ENCODE measurements at regions not wholly inside any gene's neighbourhood (a gene's known extent, or its start where the extent isn't known, plus 50 kb on each side); places are given as distances from the start of the nearest gene placed in this dataset.
"Not testable (repeated sequence)": the region's sequence is repeated elsewhere in the genome, so short reads cannot be mapped to it uniquely, and the experiment has no call there.

GRCh38 chr5:34096033-34096432, 53.0 kb upstream of the C1QTNF3 start:
- not testable (repeated sequence) for DNase-seq

DNA sequence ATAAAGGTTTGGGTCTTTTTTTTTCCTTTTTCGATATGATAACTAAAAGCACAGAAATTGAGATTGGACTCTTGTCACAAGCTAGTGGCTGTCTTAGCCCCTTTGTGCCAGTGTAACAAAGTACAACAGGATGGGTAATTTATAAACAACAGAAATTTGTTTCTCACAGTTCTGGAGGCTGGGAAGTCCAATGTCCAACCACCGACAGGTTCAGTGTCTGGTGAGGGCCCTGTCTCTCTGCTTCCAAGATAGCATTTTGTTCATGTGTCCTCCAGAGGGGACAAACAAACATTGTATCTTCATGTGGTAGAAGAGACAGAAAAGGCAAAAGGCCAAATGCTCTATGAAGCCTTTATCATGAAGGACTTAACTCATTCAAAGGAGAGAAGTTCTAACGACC, 56.9 kb upstream of the C1QTNF3 start:
- not testable (repeated sequence) for DNase-seq

- not testable (repeated sequence) for DNase-seq
Measured at GRCh38 chr5:34101567-34101966, 58.6 kb upstream of the C1QTNF3 start.

GRCh38 chr5:34108897-34109296, 65.9 kb upstream of the C1QTNF3 start:
- DNase-seq = not testable (repeated sequence)

DNA sequence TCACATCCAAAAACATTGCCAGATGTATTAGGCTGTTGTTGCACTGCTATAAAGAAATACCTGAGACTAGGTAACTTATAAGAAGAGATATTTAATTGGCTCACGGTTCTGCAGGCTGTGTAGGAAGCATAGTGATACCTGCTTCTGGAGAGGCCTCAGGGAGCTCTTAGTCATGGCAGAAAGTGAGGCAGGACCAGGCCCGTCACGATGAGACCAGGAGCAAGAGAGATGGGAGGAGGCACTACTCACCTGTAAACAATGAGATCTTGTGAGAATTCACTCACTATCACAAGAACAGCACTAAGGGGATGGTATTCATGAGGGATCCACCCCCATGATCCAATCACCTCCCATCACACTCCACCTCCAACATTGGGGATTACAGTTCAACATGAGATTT, 81.3 kb upstream of the C1QTNF3 start:
- not testable (repeated sequence) for DNase-seq

DNA sequence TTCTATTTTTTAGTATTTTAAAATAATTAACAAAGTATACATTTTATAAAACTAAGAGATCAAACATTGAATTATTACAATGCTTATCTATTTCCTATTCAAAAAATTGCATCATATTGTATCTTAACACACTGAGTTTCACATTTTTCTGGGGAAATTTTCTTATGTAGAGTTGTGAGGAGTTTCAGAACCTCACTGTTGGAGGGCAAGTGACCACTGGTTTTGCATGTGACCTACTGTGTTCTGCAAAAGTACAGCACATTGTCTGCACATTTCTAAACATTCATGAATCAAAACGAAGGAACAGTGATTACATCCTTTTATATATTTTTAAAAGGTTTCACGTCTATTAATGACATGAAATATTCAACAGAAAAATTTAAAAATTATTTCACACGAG, 82.3 kb upstream of the C1QTNF3 start:
- DNase-seq = not testable (repeated sequence)

- not testable (repeated sequence) for DNase-seq
Measured at GRCh38 chr5:34126741-34127140, 83.7 kb upstream of the C1QTNF3 start.

- DNase-seq = not testable (repeated sequence)
Measured at GRCh38 chr5:34127818-34128217, 84.8 kb upstream of the C1QTNF3 start.

DNA sequence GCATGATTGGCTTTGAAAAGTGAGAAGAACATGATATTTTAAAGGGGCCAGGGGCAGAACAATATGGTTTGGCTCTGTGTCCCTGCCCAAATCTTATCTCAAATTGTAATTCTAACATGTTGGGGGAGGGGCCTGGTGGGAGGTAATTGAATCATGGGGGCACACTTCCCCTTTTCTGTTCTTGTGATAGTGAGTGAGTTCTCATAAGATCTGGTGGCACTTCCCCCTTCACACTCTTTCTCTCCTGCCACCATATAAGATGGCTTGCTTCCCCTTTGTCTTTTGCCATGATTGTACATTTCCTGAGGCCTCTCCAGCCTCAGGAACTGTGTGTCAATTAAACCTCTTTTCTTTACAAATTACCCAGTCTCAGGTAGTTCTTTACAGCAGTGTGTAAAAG, 85.9 kb upstream of the C1QTNF3 start:
- not testable (repeated sequence) for DNase-seq

DNA sequence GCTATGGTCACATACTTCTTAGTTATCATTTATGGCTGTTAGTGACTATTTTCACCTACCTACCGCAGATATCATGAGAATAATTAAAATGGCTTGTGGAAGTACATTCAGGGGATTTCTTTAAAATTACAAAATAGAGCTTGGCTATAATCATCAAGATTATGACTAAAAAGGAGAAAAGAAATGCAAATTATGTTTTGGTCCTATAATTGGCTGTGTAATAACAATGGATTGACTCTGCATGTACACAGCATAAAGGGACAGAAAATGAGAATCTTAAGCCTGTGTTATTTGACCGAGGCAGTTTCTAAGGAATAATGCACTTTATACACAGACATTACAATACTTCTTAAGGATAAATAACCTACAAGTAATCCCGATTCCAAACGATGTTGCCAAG, 112.0 kb upstream of the C1QTNF3 start:
- DNase-seq = not testable (repeated sequence)

DNA sequence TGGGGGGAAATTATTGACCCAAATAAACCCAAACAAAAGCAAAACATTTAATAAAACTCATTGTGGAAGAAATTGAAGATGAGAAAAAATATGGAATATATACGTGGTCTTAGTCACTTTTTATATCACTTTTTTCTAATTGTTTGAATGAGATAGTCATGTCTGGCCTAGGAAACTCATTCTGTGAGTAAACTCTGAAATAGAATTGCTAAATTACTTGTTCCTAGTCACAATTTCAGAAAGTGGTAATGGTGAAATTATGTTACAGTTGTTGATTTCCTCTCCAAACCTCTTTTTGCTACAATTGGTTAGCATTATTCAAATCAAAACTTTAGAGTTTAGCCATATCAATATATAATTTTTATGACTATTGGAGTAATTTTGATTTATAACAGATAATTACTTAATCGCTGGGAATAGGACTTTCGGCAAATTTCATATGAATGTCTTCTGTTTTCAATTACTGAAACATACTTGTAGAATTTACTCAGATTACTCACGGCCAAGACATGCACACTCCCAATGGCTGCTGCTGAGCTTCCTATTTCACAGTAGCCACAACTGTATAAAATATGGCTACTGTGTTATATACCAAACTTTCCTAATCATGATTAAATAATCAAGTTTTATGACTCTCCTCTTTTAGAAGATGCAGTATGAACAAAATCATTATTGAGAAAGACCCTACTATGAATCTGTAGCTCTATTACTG, 113.8 kb upstream of the C1QTNF3 start:
- not testable (repeated sequence) for DNase-seq

GRCh38 chr5:34160904-34161303, 117.9 kb upstream of the C1QTNF3 start:
- not testable (repeated sequence) for DNase-seq

- not testable (repeated sequence) for DNase-seq
Measured at GRCh38 chr5:34171398-34171797, 128.4 kb upstream of the C1QTNF3 start.

DNA sequence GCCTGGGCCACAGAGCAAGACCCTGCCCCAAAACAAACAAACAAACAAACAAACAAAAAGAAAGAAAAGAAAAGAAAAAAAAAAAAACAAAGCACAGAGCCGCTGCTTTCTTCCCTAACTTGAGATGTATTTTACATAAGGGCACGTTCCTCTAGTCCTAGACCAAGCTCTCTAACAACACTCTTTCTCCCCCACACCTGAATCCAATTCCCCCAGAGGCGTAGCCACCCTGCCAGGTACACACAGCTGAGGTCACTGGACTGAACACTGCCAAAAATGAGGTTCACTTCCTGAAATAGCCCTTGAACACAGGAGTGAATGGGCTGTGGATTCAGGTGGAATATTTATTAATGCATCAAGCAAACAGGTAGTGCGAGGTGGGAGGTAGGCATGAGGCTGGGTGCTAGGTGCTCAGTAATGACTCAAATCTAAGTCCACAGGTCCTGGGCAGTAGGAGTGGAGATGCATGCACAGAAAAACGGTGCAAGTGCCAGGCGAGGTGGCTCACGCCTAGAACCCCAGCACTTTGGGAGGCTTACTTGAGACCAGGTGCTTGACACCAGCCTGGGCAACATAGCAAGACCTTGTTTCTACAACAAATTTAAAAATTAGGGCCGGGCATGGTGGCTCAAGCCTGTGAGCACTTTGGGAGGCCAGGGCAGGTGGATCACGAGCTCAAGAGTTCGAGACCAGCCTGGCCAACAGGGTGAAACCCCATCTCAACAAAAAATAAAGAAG, 136.6 kb upstream of the C1QTNF3 start:
- not testable (repeated sequence) for DNase-seq

DNA sequence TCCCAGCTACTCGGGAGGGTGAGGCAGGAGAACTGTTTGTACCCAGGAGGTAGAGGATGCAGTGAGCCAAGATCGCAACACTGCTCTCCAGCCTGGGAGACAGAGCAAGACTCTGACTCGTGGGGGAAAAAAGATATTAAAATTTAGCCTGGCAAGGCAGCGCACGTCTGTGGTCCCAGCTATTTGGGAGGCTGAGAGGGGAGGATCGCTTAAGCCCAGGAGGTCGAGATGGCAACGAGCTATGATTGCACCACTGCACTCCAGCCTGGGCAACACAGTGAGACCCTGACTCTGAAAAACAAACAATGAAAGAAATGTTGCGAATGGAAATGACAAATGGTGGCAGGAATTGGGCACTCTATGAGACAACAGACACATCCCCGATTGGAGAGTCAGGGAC, 137.2 kb upstream of the C1QTNF3 start:
- not testable (repeated sequence) for DNase-seq

- not testable (repeated sequence) for DNase-seq
Measured at GRCh38 chr5:34180940-34181614, 138.1 kb upstream of the C1QTNF3 start.

DNA sequence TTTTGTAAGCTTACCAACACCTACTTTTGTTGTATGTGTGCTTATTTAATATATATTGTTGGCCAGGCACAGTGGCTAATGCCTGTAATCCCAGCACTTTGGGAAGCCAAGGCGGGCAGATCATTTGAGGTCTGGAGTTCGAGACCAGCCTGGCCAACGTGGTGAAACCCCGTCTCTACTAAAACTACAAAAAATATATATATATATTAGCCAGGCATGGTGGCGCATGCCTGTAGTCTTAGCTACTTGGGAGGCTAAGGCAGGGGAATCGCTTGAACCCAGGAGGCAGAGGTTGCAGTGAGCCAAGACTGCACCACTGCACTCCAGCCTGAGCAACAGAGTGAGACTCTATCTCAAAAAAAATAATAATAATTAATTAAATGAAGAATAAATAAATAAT, 142.0 kb upstream of the C1QTNF3 start:
- DNase-seq = not testable (repeated sequence)

DNA sequence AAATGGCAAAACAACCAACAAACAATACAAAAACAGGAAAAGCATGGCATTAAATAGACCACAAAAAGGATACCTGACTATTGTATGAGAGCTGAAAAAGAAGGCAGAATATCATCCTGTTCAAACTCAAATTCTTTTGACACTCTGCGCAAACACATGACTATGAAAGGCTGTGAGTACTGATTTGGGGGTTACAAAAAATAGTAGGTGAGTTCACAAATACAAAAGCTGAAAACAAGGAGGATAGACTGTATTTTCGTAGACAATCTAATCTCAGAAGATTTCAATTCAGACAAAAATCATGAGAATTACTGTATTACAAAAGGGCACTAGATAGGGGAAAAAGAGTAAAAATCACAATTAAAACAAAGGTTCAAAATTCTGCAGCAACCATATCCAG, 142.6 kb upstream of the C1QTNF3 start:
- not testable (repeated sequence) for DNase-seq

DNA sequence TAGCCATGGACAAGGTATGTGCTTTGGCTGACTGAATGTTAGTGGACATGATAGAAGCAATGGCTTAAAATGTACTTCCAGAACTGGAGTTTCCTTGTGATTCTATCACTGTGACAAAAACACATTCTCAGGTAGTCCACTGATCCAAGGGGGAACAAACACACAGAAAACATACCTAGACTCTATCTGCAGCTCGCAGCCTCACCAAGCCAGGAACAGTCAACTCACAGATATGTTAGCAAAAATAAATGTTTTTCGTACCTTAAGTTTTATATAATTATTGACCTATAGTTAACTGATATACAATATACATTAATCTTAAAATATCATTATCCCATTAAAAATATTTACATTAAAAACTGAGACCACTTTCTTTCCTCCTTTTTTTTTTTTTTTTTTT, 143.1 kb upstream of the C1QTNF3 start:
- not testable (repeated sequence) for DNase-seq

DNA sequence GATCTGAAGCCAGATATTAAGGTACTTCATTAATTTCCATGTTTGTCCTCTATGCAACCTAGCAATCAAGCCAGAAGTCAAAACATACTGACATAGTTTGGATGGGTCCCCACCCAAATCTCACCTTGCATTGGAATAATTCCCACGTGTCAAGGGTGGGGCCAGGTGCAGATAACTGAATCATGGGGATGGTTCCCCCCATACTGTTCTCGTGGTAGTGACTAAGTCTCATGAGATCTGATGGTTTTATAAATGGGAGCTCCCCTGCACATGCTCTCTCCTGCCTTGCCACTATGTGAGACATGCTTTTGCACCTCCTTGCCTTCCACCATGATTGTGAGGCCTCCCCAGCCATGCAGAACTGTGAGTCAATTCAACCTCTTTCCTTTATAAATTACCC, 143.9 kb upstream of the C1QTNF3 start:
- DNase-seq = not testable (repeated sequence)

DNA sequence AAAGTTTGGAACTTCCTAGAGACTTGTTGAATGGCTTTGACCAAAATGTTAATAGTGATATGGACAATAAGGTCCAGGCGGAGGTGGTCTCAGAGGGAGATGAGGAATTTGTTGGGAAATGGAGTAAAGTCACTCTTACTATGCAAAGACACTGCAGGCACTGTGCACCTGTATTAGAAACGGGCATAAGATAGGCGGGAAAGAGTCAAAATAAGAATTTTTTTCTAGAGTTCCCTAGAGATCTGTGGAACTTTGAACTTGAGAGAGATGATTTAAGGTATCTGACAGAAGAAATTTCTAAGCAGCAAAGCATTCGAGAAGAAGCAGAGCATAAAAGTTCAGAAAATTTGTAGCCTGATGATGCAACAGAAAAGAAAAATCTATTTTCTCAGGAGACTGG, 144.4 kb upstream of the C1QTNF3 start:
- DNase-seq = not testable (repeated sequence)

DNA sequence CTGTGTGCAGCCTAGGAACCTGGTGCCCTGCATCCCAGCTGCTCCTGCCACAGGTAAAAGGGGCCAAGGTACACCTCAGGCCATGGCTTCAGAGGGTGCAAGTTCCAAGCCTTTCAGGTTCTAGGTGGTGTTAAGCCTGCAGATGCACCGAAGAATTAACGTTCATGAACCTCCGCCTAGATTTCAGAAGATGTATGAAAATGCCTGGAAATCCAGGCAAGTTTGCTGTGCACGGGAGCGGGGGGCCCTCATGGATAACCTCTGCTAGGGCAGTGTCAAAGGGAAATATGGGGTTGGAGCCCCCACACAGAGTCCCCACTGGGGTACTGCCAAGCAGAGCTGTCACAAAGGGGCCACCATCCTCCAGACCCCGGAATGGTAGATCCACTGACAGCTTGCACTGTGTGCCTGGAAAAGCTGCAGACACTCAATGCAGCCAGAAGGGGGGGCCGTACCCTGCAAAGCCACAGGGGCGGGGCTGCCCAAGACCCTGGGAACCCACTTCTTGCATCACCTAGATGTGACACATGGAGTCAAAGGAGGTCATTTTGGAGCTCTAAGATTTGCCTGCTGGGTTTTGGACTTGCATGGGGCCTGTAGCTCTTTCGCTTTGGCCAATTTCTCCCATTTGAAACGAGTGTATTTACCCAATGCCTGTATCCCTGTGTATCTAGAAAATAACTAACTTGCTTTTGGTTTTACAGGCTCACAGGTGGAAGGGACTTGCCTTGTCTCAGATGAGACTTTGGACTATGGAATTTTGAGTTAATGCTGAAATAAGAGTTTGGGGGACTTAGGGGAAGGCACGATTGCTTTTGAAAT, 145.2 kb upstream of the C1QTNF3 start:
- peak; percentile 69 to 72 for DNase-seq

- not testable (repeated sequence) for DNase-seq
Measured at GRCh38 chr5:34189246-34189645, 146.2 kb upstream of the C1QTNF3 start.
